Neuronal stem cell (in vitro differentiated cells): ENCODE measurements at regions not wholly inside any gene's neighbourhood (a gene's known extent, or its start where the extent isn't known, plus 50 kb on each side); places are given as distances from the start of the nearest gene placed in this dataset.

ENCODE experiments used
- DNase-seq: peaks from one replicate; pipeline ENCODE4 v3.0.0-alpha.2; 2013; ENCODE audit warnings: low spot score
- H2AFZ ChIP-seq: one replicate; pipeline ENCODE4 v1.6.1; 2013; ENCODE audit warnings: mild to moderate bottlenecking, low read length, inconsistent platforms
- H2AK5ac ChIP-seq: 2 replicates; pipeline ENCODE4 v1.6.1; 2013; ENCODE audit warnings: low read depth, mild to moderate bottlenecking, inconsistent platforms, low read length, moderate library complexity, mixed read lengths
- H2BK120ac ChIP-seq: 2 replicates; pipeline ENCODE4 v1.6.1; 2013; ENCODE audit warnings: low read depth, mild to moderate bottlenecking, inconsistent platforms, low read length, moderate library complexity, mixed read lengths
- H2BK12ac ChIP-seq: one replicate; pipeline ENCODE4 v1.6.1; 2013; ENCODE audit warnings: low read length, inconsistent platforms
- H2BK15ac ChIP-seq: 2 replicates; pipeline ENCODE4 v1.6.1; 2013; ENCODE audit warnings: mild to moderate bottlenecking, low read length, inconsistent platforms, mixed read lengths
- H2BK5ac ChIP-seq: one replicate; pipeline ENCODE4 v1.6.1; 2013; ENCODE audit warnings: inconsistent platforms, mild to moderate bottlenecking, low read length, moderate library complexity
- H3K14ac ChIP-seq: one replicate; pipeline ENCODE4 v1.6.1; 2013; ENCODE audit warnings: low read length, inconsistent platforms
- H3K18ac ChIP-seq: 2 replicates; pipeline ENCODE4 v1.6.1; 2013; ENCODE audit warnings: low read length, inconsistent platforms
- H3K23ac ChIP-seq: 2 replicates; pipeline ENCODE4 v1.6.1; 2013; ENCODE audit warnings: low read depth, mild to moderate bottlenecking, mixed read lengths, low read length, inconsistent platforms; ENCODE audit not compliant: poor library complexity
- H3K27ac ChIP-seq: replicated peaks from 3 replicates; pipeline ENCODE4 v1.5.1; 2013; ENCODE audit warnings: low read length, inconsistent platforms
- H3K27me3 ChIP-seq, 3 experiments: 2 replicates each; pipeline ENCODE4 v1.6.1; 2013; ENCODE audit warnings: low read length in 3 of 3, mild to moderate bottlenecking in 2 of 3, inconsistent platforms in 1 of 3, low read depth in 1 of 3, mixed read lengths in 1 of 3, moderate library complexity in 1 of 3; ENCODE audit not compliant: control insufficient read depth in 3 of 3, insufficient read depth in 3 of 3
- H3K36me3 ChIP-seq, 2 donors: replicated peaks in 1 of 2; 2 replicates each; pipeline ENCODE4 v1.6.1; 2013; ENCODE audit warnings: low read length in 2 of 2; ENCODE audit not compliant: control insufficient read depth in 2 of 2, insufficient read depth in 2 of 2
- H3K4ac ChIP-seq: 2 replicates; pipeline ENCODE4 v1.6.1; 2013; ENCODE audit warnings: inconsistent platforms, mild to moderate bottlenecking, low read length, moderate library complexity
- H3K4me1 ChIP-seq, 2 donors: 1 replicate in 1 of 2; 2 replicates in 1 of 2; pipeline ENCODE4 v1.6.1; 2013; ENCODE audit warnings: low read length in 2 of 2, low read depth in 1 of 2; ENCODE audit not compliant: control insufficient read depth in 2 of 2, insufficient read depth in 1 of 2
- H3K4me2 ChIP-seq: one replicate; pipeline ENCODE4 v1.6.1; 2013; ENCODE audit warnings: mild to moderate bottlenecking, low read length, inconsistent platforms; ENCODE audit not compliant: insufficient read depth, poor library complexity, severe bottlenecking
- H3K4me3 ChIP-seq, 2 donors: 2 replicates each; pipeline ENCODE4 v1.5.1; 2013; ENCODE audit warnings: low read length in 2 of 2, mild to moderate bottlenecking in 2 of 2, inconsistent platforms in 1 of 2, moderate library complexity in 1 of 2
- H3K79me1 ChIP-seq: one replicate; pipeline ENCODE4 v1.6.1; 2013; ENCODE audit warnings: low read depth, mild to moderate bottlenecking, inconsistent platforms, low read length, moderate library complexity
- H3K9ac ChIP-seq: one replicate; pipeline ENCODE4 v1.6.1; 2013; ENCODE audit warnings: mild to moderate bottlenecking, low read depth, low read length, inconsistent platforms; ENCODE audit not compliant: poor library complexity
- H3K9me3 ChIP-seq, 2 donors: replicated peaks in 1 of 2; 2 replicates each; pipeline versions ENCODE3 to v1.6.1; 2013; ENCODE audit warnings: low read length in 2 of 2, mild to moderate bottlenecking in 2 of 2, inconsistent platforms in 1 of 2, low read depth in 1 of 2, mixed read lengths in 1 of 2, moderate library complexity in 1 of 2; ENCODE audit not compliant: control insufficient read depth in 2 of 2, insufficient read depth in 1 of 2
- H4K8ac ChIP-seq: one replicate; pipeline ENCODE4 v1.6.1; 2013; ENCODE audit warnings: low read depth, mild to moderate bottlenecking, inconsistent platforms, low read length, moderate library complexity
- H4K91ac ChIP-seq: one replicate; pipeline ENCODE4 v1.6.1; 2013; ENCODE audit warnings: low read length, low read depth, mild to moderate bottlenecking, inconsistent platforms; ENCODE audit not compliant: poor library complexity
- WGBS, 2 donors: extraction: QIAGEN DNeasy Blood & Tissue Kit; methylation state at CpG; one replicate each; pipeline ENCODE4 v1.1.7; 2013; ENCODE audit warnings: missing lambda C conversion rate in 2 of 2, mixed read lengths in 1 of 2; ENCODE audit not compliant: insufficient read length in 2 of 2, insufficient replicate concordance in 1 of 2; ENCODE audit errors: extremely low coverage in 2 of 2; 5-methylcytosine and 5-hydroxymethylcytosine counted together

GRCh38 chrX:9278475-9279233, 186.2 kb upstream of the TBL1X start:
- Histone ChIP-seq H3K79me1 (no peaks in the 10 kb centered on the region), H3K14ac (no peak overlapping the region), H4K91ac (no peak overlapping the region), H2AK5ac (no peak overlapping the region), H4K8ac (no peak overlapping the region), H2BK120ac (no peak overlapping the region), H3K4me3 (no peak overlapping the region), H3K27ac (no peak overlapping the region), H3K23ac (no peak overlapping the region), H3K4me2 (no peak overlapping the region), H2BK15ac (no peak overlapping the region), H3K36me3 (no peaks in the 10 kb centered on the region), H3K4ac (no peak overlapping the region), H2BK12ac (no peak overlapping the region), H3K9ac (no peak overlapping the region), H2AFZ (no peak overlapping the region), H3K4me1 (peaks cover 0 to 4% of the 10 kb centered on the region in 2 donors), H2BK5ac (no peak overlapping the region), H3K9me3 (no peaks in the 10 kb centered on the region), H3K27me3 (no peaks in the 10 kb centered on the region), H3K18ac (no peak overlapping the region)
- no CpG with 5 or more reads among the region's 7 CpGs for WGBS, 2 donors
- no peak for DNase-seq

DNA sequence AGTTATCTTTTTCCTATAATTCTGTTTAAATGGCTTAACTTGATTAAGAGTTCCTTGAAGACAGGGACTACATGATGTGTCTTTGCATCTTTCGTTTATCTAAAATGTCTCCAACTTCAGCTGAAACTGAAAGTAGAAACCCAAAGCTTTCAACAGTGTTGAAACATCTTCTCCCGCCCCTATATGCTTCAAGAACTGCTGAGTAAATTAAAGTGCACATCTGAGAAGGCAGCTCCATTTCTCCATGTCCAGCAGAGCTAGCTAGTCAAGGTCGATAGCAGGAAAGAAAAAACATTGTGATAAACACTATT, 185.7 kb upstream of the TBL1X start:
- H3K36me3 ChIP-seq, result no peaks in the 10 kb centered on the region
- no peak overlapping the region for H2BK12ac ChIP-seq
- H2BK15ac ChIP-seq, result no peak overlapping the region
- H2BK120ac ChIP-seq, result no peak overlapping the region
- no peak overlapping the region for H3K14ac ChIP-seq
- no peak overlapping the region for H2AK5ac ChIP-seq
- no peak overlapping the region for H3K4ac ChIP-seq
- no peak for DNase-seq
- H2BK5ac ChIP-seq, result no peak overlapping the region
- H4K8ac ChIP-seq, result no peak overlapping the region
- no peak overlapping the region for H3K27ac ChIP-seq
- no peaks in the 10 kb centered on the region for H3K79me1 ChIP-seq
- no peak overlapping the region for H3K9ac ChIP-seq
- H2AFZ ChIP-seq, result no peak overlapping the region
- H4K91ac ChIP-seq, result no peak overlapping the region
- no peak overlapping the region for H3K4me2 ChIP-seq
- H3K18ac ChIP-seq, result no peak overlapping the region
- WGBS, 2 donors, result no CpG with 5 or more reads among the region's 3 CpGs
- no peaks in the 10 kb centered on the region for H3K9me3 ChIP-seq
- no peaks in the 10 kb centered on the region for H3K27me3 ChIP-seq
- H3K4me1 ChIP-seq, result peaks cover 0 to 4% of the 10 kb centered on the region in 2 donors
- H3K23ac ChIP-seq, result no peak overlapping the region
- H3K4me3 ChIP-seq, result no peak overlapping the region

DNA sequence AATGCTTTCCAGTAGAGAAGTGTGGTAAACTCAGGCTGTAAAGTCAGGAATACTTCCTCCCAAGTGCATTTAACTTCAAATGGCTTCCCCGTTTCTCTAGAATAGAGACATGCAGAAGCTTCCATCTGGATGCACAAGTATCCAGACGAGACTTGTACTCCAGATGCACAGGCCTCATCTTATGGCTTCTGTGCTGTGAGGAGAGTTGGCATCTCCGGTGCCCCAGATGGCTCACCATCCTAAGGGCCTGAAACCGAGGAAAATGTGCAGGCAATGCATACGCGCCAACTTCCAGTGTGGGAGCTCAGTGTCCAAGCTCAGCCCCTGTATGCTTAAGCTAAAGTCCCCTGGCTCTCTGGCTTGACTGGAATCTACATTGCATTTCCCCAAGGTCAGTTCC, 184.0 kb upstream of the TBL1X start:
- Histone ChIP-seq H2BK15ac (no peak overlapping the region), H3K27me3 (no peaks in the 10 kb centered on the region), H4K8ac (no peak overlapping the region), H2BK5ac (no peak overlapping the region), H3K36me3 (no peaks in the 10 kb centered on the region), H3K4ac (no peak overlapping the region), H3K4me2 (no peak overlapping the region), H3K9ac (no peak overlapping the region), H3K23ac (no peak overlapping the region), H2BK120ac (no peak overlapping the region), H2AK5ac (no peak overlapping the region), H2BK12ac (no peak overlapping the region), H3K4me3 (no peak overlapping the region), H2AFZ (no peak overlapping the region), H4K91ac (no peak overlapping the region), H3K18ac (no peak overlapping the region), H3K9me3 (no peaks in the 10 kb centered on the region), H3K27ac (no peak overlapping the region), H3K79me1 (no peaks in the 10 kb centered on the region), H3K4me1 (peaks cover 0 to 4% of the 10 kb centered on the region in 2 donors), H3K14ac (no peak overlapping the region)
- WGBS, 2 donors, result no CpG with 5 or more reads among the region's 6 CpGs
- DNase-seq, result no peak

GRCh38 chrX:9282325-9282724, 182.5 kb upstream of the TBL1X start:
- H2BK120ac ChIP-seq, result no peak overlapping the region
- no peak overlapping the region for H3K4me3 ChIP-seq
- H2AFZ ChIP-seq, result no peak overlapping the region
- no peak overlapping the region for H2BK5ac ChIP-seq
- no peaks in the 10 kb centered on the region for H3K79me1 ChIP-seq
- H3K9me3 ChIP-seq, result no peaks in the 10 kb centered on the region
- no peak overlapping the region for H2BK15ac ChIP-seq
- no peak overlapping the region for H2AK5ac ChIP-seq
- no peak for DNase-seq
- no peak overlapping the region for H3K4me2 ChIP-seq
- H3K27ac ChIP-seq, result no peak overlapping the region
- H4K8ac ChIP-seq, result no peak overlapping the region
- H3K9ac ChIP-seq, result no peak overlapping the region
- H3K18ac ChIP-seq, result no peak overlapping the region
- no peak overlapping the region for H4K91ac ChIP-seq
- no peak overlapping the region for H3K23ac ChIP-seq
- no peak overlapping the region for H3K4ac ChIP-seq
- no peaks in the 10 kb centered on the region for H3K36me3 ChIP-seq
- no peaks in the 10 kb centered on the region for H3K27me3 ChIP-seq
- no CpG with 5 or more reads among the region's 2 CpGs for WGBS, 2 donors
- H3K14ac ChIP-seq, result no peak overlapping the region
- no peak overlapping the region for H2BK12ac ChIP-seq
- peaks cover 0 to 4% of the 10 kb centered on the region in 2 donors for H3K4me1 ChIP-seq
